Gastroesophageal sphincter (tissue), 4 donors: ENCODE measurements at regions not wholly inside any gene's neighbourhood (a gene's known extent, or its start where the extent isn't known, plus 50 kb on each side); places are given as distances from the start of the nearest gene placed in this dataset.

ENCODE experiments used
- ATAC-seq: fragments of 150-250 bp; one replicate; pipeline ENCODE4 v1.9.1; 2016; ENCODE audit warnings: mild to moderate bottlenecking, moderate library complexity
- H3K27ac ChIP-seq, 4 donors: fragments of 200-600 bp; sonication (generic) in 3 of 4; 1 replicate in 3 of 4; 2 replicates in 1 of 4; pipeline ENCODE4 v1.5.1; 2016 to 2019
- H3K27me3 ChIP-seq: fragments of 200-600 bp; sonication (generic); one replicate; pipeline ENCODE4 v1.5.1; 2019
- H3K36me3 ChIP-seq, 2 donors: fragments of 200-600 bp; sonication (generic); one replicate each; pipeline ENCODE4 v1.5.1; 2019; ENCODE audit warnings: control low read depth in 1 of 2
- H3K4me1 ChIP-seq, 3 donors: fragments of 200-600 bp; sonication (generic); 1 replicate in 2 of 3; 2 replicates in 1 of 3; pipeline ENCODE4 v1.5.1; 2016 to 2019; ENCODE audit warnings: control low read depth in 2 of 3
- H3K4me3 ChIP-seq, 2 donors: fragments of 200-600 bp; sonication (generic); one replicate each; pipeline ENCODE4 v1.5.1; 2019; ENCODE audit warnings: mild to moderate bottlenecking in 1 of 2, moderate library complexity in 1 of 2
- H3K9me3 ChIP-seq, 3 donors: fragments of 200-600 bp; sonication (generic); one replicate each; pipeline ENCODE4 v1.5.1; 2017 to 2019; ENCODE audit warnings: control low read depth in 2 of 3
- CTCF ChIP-seq, 4 experiments: fragments of 200-600 bp in 2 of 4; fragments of 450-650 bp in 2 of 4; sonication (generic) in 1 of 4; IDR thresholded peaks; one replicate each; pipeline ENCODE4 v1.5.1; 2017 to 2019; ENCODE audit warnings: antibody characterized with exemption in 4 of 4, mild to moderate bottlenecking in 2 of 4, moderate library complexity in 2 of 4
- EP300 ChIP-seq: sonication (generic); formaldehyde crosslinking; IDR thresholded peaks from one replicate; pipeline ENCODE4 v1.6.1; 2017; ENCODE audit warnings: antibody characterized with exemption, mild to moderate bottlenecking
- POLR2A ChIP-seq, 2 donors: fragments of 450-650 bp; IDR thresholded peaks; one replicate each; pipeline ENCODE4 v1.6.1; 2017; ENCODE audit warnings: antibody characterized with exemption in 2 of 2, mild to moderate bottlenecking in 2 of 2, moderate library complexity in 1 of 2
- POLR2AphosphoS5 ChIP-seq: sonication (generic); formaldehyde crosslinking; IDR thresholded peaks from one replicate; pipeline ENCODE4 v1.6.1; 2017; ENCODE audit warnings: antibody characterized with exemption
- WGBS, 2 donors: methylation state at CpG; one replicate each; pipeline ENCODE4 v1.1.5; 2018; ENCODE audit warnings: low coverage in 1 of 2; 5-methylcytosine and 5-hydroxymethylcytosine counted together

- no peaks in the 10 kb centered on the region for H3K4me1 ChIP-seq
- H3K9me3 ChIP-seq, result peaks cover 0 to 9% (median 0%) of the 10 kb centered on the region in 3 donors
- ATAC-seq, result no peak
- H3K27me3 ChIP-seq, result peaks cover 10% of the 10 kb centered on the region
- H3K4me3 ChIP-seq, result no peak overlapping the region
- H3K27ac ChIP-seq, result no peak overlapping the region
- no peaks in the 10 kb centered on the region for H3K36me3 ChIP-seq
- 59 to 98% methylated on average over 2 to 5 of the region's 5 CpGs for WGBS, 2 donors
- no peak for TF ChIP-seq CTCF (IDR thresholded peaks at IDR 0.05)
- no peak for TF ChIP-seq POLR2AphosphoS5
- no peak for TF ChIP-seq POLR2A (IDR thresholded peaks at IDR 0.05)
- TF ChIP-seq EP300, result no peak
These were observed 95.9 kb downstream of the SINHCAF start for GRCh38 chr12:31230004-31230403.
